Right lobe of liver (tissue), 6 donors: ENCODE measurements at regions not wholly inside any gene's neighbourhood (a gene's known extent, or its start where the extent isn't known, plus 50 kb on each side); places are given as distances from the start of the nearest gene placed in this dataset.

Experiments
- ATAC-seq, 4 donors: fragments of 200-7000 bp; cut with Tn5 transposase; one replicate each; pipeline ENCODE4 v1.9.1; 2020; ENCODE audit warnings: mild to moderate bottlenecking in 4 of 4, moderate library complexity in 4 of 4
- DNase-seq, 3 donors: peaks; one replicate each; pipeline ENCODE4 v3.0.0-alpha.2; 2020
- H3K27ac ChIP-seq, 3 donors: fragments of 200-600 bp; one replicate each; pipeline ENCODE4 v1.8.0; 2022
- H3K27me3 ChIP-seq, 2 donors: fragments of 200-600 bp; one replicate each; pipeline ENCODE4 v1.8.0; 2022
- H3K36me3 ChIP-seq, 4 donors: fragments of 200-600 bp; sonication (generic) in 1 of 4; one replicate each; pipeline versions ENCODE4 v1.5.1 to v1.8.0; 2017 to 2022; ENCODE audit warnings: control low read depth in 1 of 4
- H3K4me1 ChIP-seq, 4 donors: fragments of 200-600 bp; sonication (generic) in 1 of 4; one replicate each; pipeline versions ENCODE4 v1.5.1 to v1.8.0; 2017 to 2022; ENCODE audit warnings: control low read depth in 1 of 4
- H3K4me3 ChIP-seq, 3 donors: fragments of 200-600 bp; one replicate each; pipeline ENCODE4 v1.8.0; 2022
- H3K9me3 ChIP-seq, 4 donors: fragments of 200-600 bp; sonication (generic) in 1 of 4; one replicate each; pipeline versions ENCODE4 v1.5.1 to v1.8.0; 2017 to 2022; ENCODE audit warnings: control low read depth in 1 of 4
- CTCF ChIP-seq, 4 donors: fragments of 200-600 bp in 3 of 4; fragments of 450-650 bp in 1 of 4; IDR thresholded peaks; one replicate each; pipeline versions ENCODE4 v1.5.1 to v1.8.0; 2016 to 2022; ENCODE audit warnings: antibody characterized with exemption in 4 of 4, mild to moderate bottlenecking in 2 of 4
- POLR2A ChIP-seq: fragments of 450-650 bp; IDR thresholded peaks from one replicate; pipeline ENCODE4 v1.6.1; 2017; ENCODE audit warnings: antibody characterized with exemption, mild to moderate bottlenecking
- WGBS: methylation state at CpG from one replicate; pipeline ENCODE4 v1.1.6; 2018; ENCODE audit warnings: low coverage, low lambda C conversion rate; ENCODE audit not compliant: insufficient coverage; ENCODE audit errors: missing lambda C conversion rate; 5-methylcytosine and 5-hydroxymethylcytosine counted together
- intact Hi-C, 2 donors: fragments of 100-400 bp; cut with DNase I; formaldehyde crosslinking; loops; one replicate each; pipeline versions ENCODE4 v1.11.2 to v1.14.1; 2022
- donor health status: DM: no; HTN: yes; CAD: no.
- donor health status: DM: no; HTN: no; CAD: no.
- donor health status: DM: no; HTN: no; CAD: no.
- donor health status: DM: no; HTN: yes; CAD: no.
- donor health status: DM: no; HTN: yes; CAD: no.

DNA sequence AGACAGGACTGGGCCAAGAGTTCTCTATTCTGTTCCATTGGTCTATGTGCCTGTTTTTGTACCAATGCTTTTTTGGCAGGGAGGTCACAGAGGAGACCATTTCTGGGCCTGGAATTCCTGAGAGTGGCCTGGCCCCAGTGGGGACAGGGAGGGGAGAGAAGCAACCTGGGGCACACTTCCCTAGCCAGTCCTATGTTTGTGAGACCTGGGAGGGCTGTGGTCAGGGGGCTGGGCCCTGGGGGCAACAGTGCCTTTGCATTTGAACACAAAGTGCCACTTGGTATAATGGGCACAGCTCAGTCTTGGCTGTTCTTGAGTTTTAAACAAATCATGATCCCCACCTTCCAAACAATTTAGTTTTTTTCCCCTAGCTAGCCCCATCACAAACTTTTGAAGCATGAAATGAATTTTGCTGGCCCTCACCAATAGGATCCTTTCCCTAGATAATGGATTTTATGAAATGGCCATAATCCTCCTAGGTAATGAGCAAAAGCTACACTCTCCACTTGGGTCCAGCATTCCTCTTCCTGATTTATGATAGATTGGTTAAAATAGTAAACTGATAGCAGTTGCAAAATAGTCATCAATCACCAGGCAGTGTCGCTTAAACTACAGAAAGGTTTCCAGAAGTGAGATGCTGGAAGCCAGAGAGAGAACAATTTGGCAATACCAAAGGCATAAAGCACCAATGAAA, 133.5 kb downstream of the GLI2 start:
- intact Hi-C loops: no loop called here
- no peak for ATAC-seq
- no peak for TF ChIP-seq CTCF (IDR thresholded peaks at IDR 0.05)
- TF ChIP-seq POLR2A: no peak
- H3K27ac ChIP-seq: no peak overlapping the region
- no peaks in the 10 kb centered on the region for H3K27me3 ChIP-seq
- 85% methylated on average over 1 of the region's 1 CpG for WGBS
- H3K9me3 ChIP-seq: no peaks in the 10 kb centered on the region
- peak in 1 of 3 donors; percentile 16 for DNase-seq
- H3K36me3 ChIP-seq: no peaks in the 10 kb centered on the region
- H3K4me3 ChIP-seq: no peak overlapping the region
- H3K4me1 ChIP-seq: peaks cover 0 to 6% (median 0%) of the 10 kb centered on the region in 4 donors

GRCh38 chr2:120869730-120870466, 134.2 kb downstream of the GLI2 start:
- H3K4me3 ChIP-seq: no peak overlapping the region
- no peaks in the 10 kb centered on the region for H3K36me3 ChIP-seq
- intact Hi-C loops: no loop called here
- WGBS: 33% methylated on average over 5 of the region's 5 CpGs
- no peaks in the 10 kb centered on the region for H3K9me3 ChIP-seq
- H3K27me3 ChIP-seq: no peaks in the 10 kb centered on the region
- DNase-seq (peak in 1 of 3 donors; percentile 11), ATAC-seq (no peak)
- H3K27ac ChIP-seq: no peak overlapping the region
- TF ChIP-seq POLR2A: no peak
- TF ChIP-seq CTCF (IDR thresholded peaks at IDR 0.05): no peak
- peaks cover 0 to 6% (median 0%) of the 10 kb centered on the region in 4 donors for H3K4me1 ChIP-seq

GRCh38 chr2:120870467-120870788, 134.8 kb downstream of the GLI2 start:
- Histone ChIP-seq H3K9me3 (no peaks in the 10 kb centered on the region), H3K27me3 (no peaks in the 10 kb centered on the region), H3K36me3 (no peaks in the 10 kb centered on the region), H3K4me1 (peaks cover 0 to 6% (median 0%) of the 10 kb centered on the region in 4 donors), H3K27ac (no peak overlapping the region), H3K4me3 (no peak overlapping the region)
- peak in 1 of 3 donors; percentile 12 for DNase-seq
- ATAC-seq: no peak
- TF ChIP-seq POLR2A (no peak), CTCF (IDR thresholded peaks at IDR 0.05) (no peak)
- intact Hi-C loops: no loop called here
- 61% methylated on average over 2 of the region's 9 CpGs for WGBS

- H3K27me3 ChIP-seq: no peaks in the 10 kb centered on the region
- ATAC-seq (no peak), DNase-seq (peak in 1 of 3 donors; percentile 46)
- no peaks in the 10 kb centered on the region for H3K36me3 ChIP-seq
- WGBS: 73% methylated on average over 9 of the region's 10 CpGs
- no peak overlapping the region for H3K27ac ChIP-seq
- no peak overlapping the region for H3K4me3 ChIP-seq
- intact Hi-C loops: no loop called here
- peaks cover 0 to 6% (median 0%) of the 10 kb centered on the region in 4 donors for H3K4me1 ChIP-seq
- no peaks in the 10 kb centered on the region for H3K9me3 ChIP-seq
- no peak for TF ChIP-seq CTCF (IDR thresholded peaks at IDR 0.05)
- no peak for TF ChIP-seq POLR2A
Measured at GRCh38 chr2:120871016-120871635, 135.5 kb downstream of the GLI2 start.
